A549 (cell line): ENCODE measurements at regions not wholly inside any gene's neighbourhood (a gene's known extent, or its start where the extent isn't known, plus 50 kb on each side); places are given as distances from the start of the nearest gene placed in this dataset.

ENCODE experiments used
- ATAC-seq, 2 experiments: fragments of 200-7000 bp in 1 of 2; fragments of >200 bp in 1 of 2; cut with Nextera tagmentation in 1 of 2; cut with Tn5 transposase in 1 of 2; 3 replicates each; pipeline versions ENCODE4 v1.8.0 to v1.9.1; 2018 to 2020; ENCODE audit warnings: mild to moderate bottlenecking in 1 of 2, moderate library complexity in 1 of 2
- CTCF ChIA-PET: fragments of 300-600 bp; sonication (Branson Sonifier 250); formaldehyde crosslinking; extraction: SDS; loops from one replicate; lab custom pipeline; 2021; ENCODE audit warnings: antibody characterized with exemption, inconsistent platforms; lab: Yijun Ruan, JAX
- POLR2A ChIA-PET: fragments of 350-600 bp; formaldehyde crosslinking; extraction: SDS; loops from one replicate; lab custom pipeline; 2021; ENCODE audit warnings: antibody characterized with exemption, inconsistent platforms; lab: Yijun Ruan, JAX
- DNase-seq, 2 experiments: peaks; one replicate each; pipeline versions ENCODE4 v3.0.0 to v3.0.0-alpha.2; 2011 to 2016; ENCODE audit warnings: low read depth in 1 of 2, low spot score in 1 of 2
- FAIRE-seq: peaks from 2 replicates; lab custom pipeline; 2011; peaks lifted over from hg19 to GRCh38; lab: Jason Lieb, UNC
- H3K27ac ChIP-seq, 2 experiments: fragments of >200 bp; sonication (Bioruptor Twin); formaldehyde crosslinking; 3 replicates each; pipeline ENCODE4 v1.5.1; 2016 to 2017
- H3K4me1 ChIP-seq: fragments of >200 bp; sonication (Bioruptor Twin); formaldehyde crosslinking; 3 replicates; pipeline ENCODE4 v1.6.1; 2016
- H3K4me2 ChIP-seq: fragments of >200 bp; sonication (Bioruptor Twin); formaldehyde crosslinking; 3 replicates; pipeline ENCODE4 v1.6.1; 2016
- H3K4me3 ChIP-seq: fragments of >200 bp; sonication (Bioruptor Twin); formaldehyde crosslinking; 3 replicates; pipeline ENCODE4 v1.5.1; 2016
- H3K9me3 ChIP-seq: fragments of >200 bp; sonication (Bioruptor Twin); formaldehyde crosslinking; 3 replicates; pipeline ENCODE4 v1.6.1; 2016
- CBX2 ChIP-seq: fragments of 200-600 bp; sonication (generic); IDR thresholded peaks from 2 replicates; pipeline ENCODE4 v1.6.1; 2016; ENCODE audit warnings: low read depth, mild to moderate bottlenecking, borderline replicate concordance
- CBX8 ChIP-seq: fragments of 200-600 bp; sonication (generic); IDR thresholded peaks from 2 replicates; pipeline ENCODE4 v1.6.1; 2016
- CHD2 ChIP-seq: fragments of 150-350 bp; IDR thresholded peaks from 2 replicates; pipeline ENCODE4 v1.6.1; 2014; ENCODE audit warnings: low read length; ENCODE audit not compliant: partially characterized antibody
- CHD4 ChIP-seq: fragments of 200-600 bp; sonication (generic); IDR thresholded peaks from 2 replicates; pipeline ENCODE4 v1.6.1; 2016; ENCODE audit warnings: antibody characterized with exemption, mild to moderate bottlenecking, borderline replicate concordance
- EHF ChIP-seq: fragments of 250-450 bp; sonication (Bioruptor Pico); IDR thresholded peaks from 2 replicates; pipeline ENCODE4 v1.5.0; 2020; ENCODE audit warnings: mild to moderate bottlenecking
- EHMT2 ChIP-seq: fragments of 200-600 bp; sonication (generic); IDR thresholded peaks from 2 replicates; pipeline ENCODE4 v1.6.1; 2016; ENCODE audit warnings: antibody characterized with exemption, low read depth, mild to moderate bottlenecking, moderate library complexity
- EP300 ChIP-seq, 2 experiments: fragments of >200 bp; sonication (Bioruptor Twin); formaldehyde crosslinking; IDR thresholded peaks; 2 replicates in 1 of 2; 3 replicates in 1 of 2; pipeline ENCODE4 v1.6.1; 2016 to 2017
- FOSB ChIP-seq: fragments of 250-450 bp; sonication (Bioruptor Pico); IDR thresholded peaks from 2 replicates; pipeline ENCODE4 v1.5.0; 2020; ENCODE audit warnings: mild to moderate bottlenecking, moderate library complexity
- HEYL ChIP-seq: fragments of 250-450 bp; sonication (Bioruptor Pico); IDR thresholded peaks from 2 replicates; pipeline ENCODE4 v1.8.0; 2021; ENCODE audit warnings: mild to moderate bottlenecking, moderate library complexity
- HOXA7 ChIP-seq: fragments of 250-450 bp; sonication (Bioruptor Pico); IDR thresholded peaks from 2 replicates; pipeline ENCODE4 v1.5.0; 2020; ENCODE audit warnings: mild to moderate bottlenecking, moderate library complexity
- HOXB13 ChIP-seq: fragments of 250-450 bp; sonication (Bioruptor Pico); IDR thresholded peaks from 2 replicates; pipeline ENCODE4 v1.5.0; 2020; ENCODE audit warnings: low read depth, mild to moderate bottlenecking, moderate library complexity
- MAZ ChIP-seq: fragments of 150-350 bp; IDR thresholded peaks from 2 replicates; pipeline ENCODE4 v1.6.1; 2014; ENCODE audit warnings: antibody characterized with exemption, low read depth, low read length, borderline replicate concordance
- NPAS2 ChIP-seq: fragments of 250-450 bp; sonication (Bioruptor Pico); IDR thresholded peaks from 2 replicates; pipeline ENCODE4 v1.8.0; 2022; ENCODE audit warnings: mild to moderate bottlenecking, moderate library complexity, borderline replicate concordance
- NR3C1 ChIP-seq: fragments of >200 bp; sonication (Bioruptor Twin); formaldehyde crosslinking; IDR thresholded peaks from 3 replicates; pipeline ENCODE4 v1.6.1; 2017
- PHF8 ChIP-seq: fragments of 200-600 bp; sonication (generic); IDR thresholded peaks from 2 replicates; pipeline ENCODE4 v1.6.1; 2016; ENCODE audit warnings: low read depth, mild to moderate bottlenecking, antibody characterized with exemption, moderate library complexity, borderline replicate concordance
- POLR2A ChIP-seq: IDR thresholded peaks from 2 replicates; pipeline ENCODE4 v1.6.1; 2012; ENCODE audit warnings: mild to moderate bottlenecking, low read length
- SMC3 ChIP-seq: fragments of >200 bp; sonication (Bioruptor Twin); formaldehyde crosslinking; IDR thresholded peaks from 3 replicates; pipeline ENCODE4 v1.6.1; 2018; ENCODE audit warnings: inconsistent platforms
- SREBF2 ChIP-seq: fragments of 450-650 bp; IDR thresholded peaks from 2 replicates; pipeline ENCODE4 v1.6.1; 2014; ENCODE audit warnings: mild to moderate bottlenecking, moderate library complexity
- ZC3H11A ChIP-seq: fragments of 450-650 bp; IDR thresholded peaks from 2 replicates; pipeline ENCODE4 v1.6.1; 2014; ENCODE audit warnings: antibody characterized with exemption, mild to moderate bottlenecking
- WGBS: methylation state at CpG from one replicate; pipeline ENCODE4 v1.1.6; 2017; ENCODE audit errors: missing lambda C conversion rate; 5-methylcytosine and 5-hydroxymethylcytosine counted together
- TF ChIP-seq, protein P1 (sequence below): IDR thresholded peaks from 2 replicates; pipeline ENCODE4 v1.6.1; 2012
- TF ChIP-seq, protein P2 (sequence below): fragments of >200 bp; sonication (Bioruptor Twin); formaldehyde crosslinking; IDR thresholded peaks from 3 replicates; pipeline ENCODE4 v1.5.1; 2016
- TF ChIP-seq, protein P3 (sequence below): IDR thresholded peaks from 2 replicates; pipeline ENCODE4 v1.6.1; 2012; ENCODE audit warnings: low read depth, borderline replicate concordance
- TF ChIP-seq, protein P4 (sequence below): fragments of 150-350 bp; IDR thresholded peaks from 2 replicates; pipeline ENCODE4 v1.6.1; 2014; ENCODE audit warnings: low read depth, mild to moderate bottlenecking, low read length
- TF ChIP-seq, protein P5 (sequence below): fragments of >200 bp; sonication (Bioruptor Twin); formaldehyde crosslinking; IDR thresholded peaks from 2 replicates; pipeline ENCODE4 v1.6.1; 2016

DNA sequence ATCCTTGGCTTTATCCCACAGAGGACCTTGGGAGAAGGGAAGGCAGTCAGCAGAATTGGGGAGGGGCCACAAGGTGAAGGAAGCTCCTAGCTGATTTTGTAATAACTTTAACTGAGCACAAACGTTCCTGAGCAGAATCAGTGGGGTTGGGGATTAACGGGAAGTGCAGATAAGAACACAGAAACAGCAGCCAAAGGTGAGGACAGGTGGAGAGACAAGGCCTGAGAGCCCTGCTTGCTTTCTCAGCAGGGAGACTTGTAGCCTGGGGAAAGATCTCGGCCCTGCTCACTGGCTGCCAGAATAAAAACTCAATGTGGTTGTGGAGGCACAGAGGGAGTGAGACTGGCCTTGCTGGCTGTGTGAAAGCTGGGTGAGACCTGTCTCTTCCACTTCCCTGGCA, 265.2 kb upstream of the FAT3 start:
- no peak overlapping the region for H3K27ac ChIP-seq
- no peak overlapping the region for H3K4me3 ChIP-seq
- WGBS, result 19% methylated on average over 3 of the region's 3 CpGs
- TF ChIP-seq ZC3H11A, result no peak
- TF ChIP-seq CHD2, result no peak
- no peak for TF ChIP-seq SMC3
- no peak for TF ChIP-seq EHMT2
- TF ChIP-seq CHD4, result no peak
- TF ChIP-seq EP300 (IDR thresholded peaks at IDR 0.05), result no peak
- TF ChIP-seq CBX2, result no peak
- TF ChIP-seq, protein P1, sequence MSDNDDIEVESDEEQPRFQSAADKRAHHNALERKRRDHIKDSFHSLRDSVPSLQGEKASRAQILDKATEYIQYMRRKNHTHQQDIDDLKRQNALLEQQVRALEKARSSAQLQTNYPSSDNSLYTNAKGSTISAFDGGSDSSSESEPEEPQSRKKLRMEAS, result no peak
- TF ChIP-seq, protein P2, sequence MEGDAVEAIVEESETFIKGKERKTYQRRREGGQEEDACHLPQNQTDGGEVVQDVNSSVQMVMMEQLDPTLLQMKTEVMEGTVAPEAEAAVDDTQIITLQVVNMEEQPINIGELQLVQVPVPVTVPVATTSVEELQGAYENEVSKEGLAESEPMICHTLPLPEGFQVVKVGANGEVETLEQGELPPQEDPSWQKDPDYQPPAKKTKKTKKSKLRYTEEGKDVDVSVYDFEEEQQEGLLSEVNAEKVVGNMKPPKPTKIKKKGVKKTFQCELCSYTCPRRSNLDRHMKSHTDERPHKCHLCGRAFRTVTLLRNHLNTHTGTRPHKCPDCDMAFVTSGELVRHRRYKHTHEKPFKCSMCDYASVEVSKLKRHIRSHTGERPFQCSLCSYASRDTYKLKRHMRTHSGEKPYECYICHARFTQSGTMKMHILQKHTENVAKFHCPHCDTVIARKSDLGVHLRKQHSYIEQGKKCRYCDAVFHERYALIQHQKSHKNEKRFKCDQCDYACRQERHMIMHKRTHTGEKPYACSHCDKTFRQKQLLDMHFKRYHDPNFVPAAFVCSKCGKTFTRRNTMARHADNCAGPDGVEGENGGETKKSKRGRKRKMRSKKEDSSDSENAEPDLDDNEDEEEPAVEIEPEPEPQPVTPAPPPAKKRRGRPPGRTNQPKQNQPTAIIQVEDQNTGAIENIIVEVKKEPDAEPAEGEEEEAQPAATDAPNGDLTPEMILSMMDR, result no peak
- TF ChIP-seq POLR2A, result no peak
- no peak for TF ChIP-seq PHF8
- TF ChIP-seq MAZ, result no peak
- no peak for TF ChIP-seq HEYL
- TF ChIP-seq, protein P3, sequence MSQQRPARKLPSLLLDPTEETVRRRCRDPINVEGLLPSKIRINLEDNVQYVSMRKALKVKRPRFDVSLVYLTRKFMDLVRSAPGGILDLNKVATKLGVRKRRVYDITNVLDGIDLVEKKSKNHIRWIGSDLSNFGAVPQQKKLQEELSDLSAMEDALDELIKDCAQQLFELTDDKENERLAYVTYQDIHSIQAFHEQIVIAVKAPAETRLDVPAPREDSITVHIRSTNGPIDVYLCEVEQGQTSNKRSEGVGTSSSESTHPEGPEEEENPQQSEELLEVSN, result no peak
- TF ChIP-seq CBX8, result no peak
- no peak for TF ChIP-seq SREBF2
- TF ChIP-seq, protein P4, sequence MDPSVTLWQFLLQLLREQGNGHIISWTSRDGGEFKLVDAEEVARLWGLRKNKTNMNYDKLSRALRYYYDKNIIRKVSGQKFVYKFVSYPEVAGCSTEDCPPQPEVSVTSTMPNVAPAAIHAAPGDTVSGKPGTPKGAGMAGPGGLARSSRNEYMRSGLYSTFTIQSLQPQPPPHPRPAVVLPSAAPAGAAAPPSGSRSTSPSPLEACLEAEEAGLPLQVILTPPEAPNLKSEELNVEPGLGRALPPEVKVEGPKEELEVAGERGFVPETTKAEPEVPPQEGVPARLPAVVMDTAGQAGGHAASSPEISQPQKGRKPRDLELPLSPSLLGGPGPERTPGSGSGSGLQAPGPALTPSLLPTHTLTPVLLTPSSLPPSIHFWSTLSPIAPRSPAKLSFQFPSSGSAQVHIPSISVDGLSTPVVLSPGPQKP, result no peak
- no peak for TF ChIP-seq FOSB
- TF ChIP-seq, protein P5, sequence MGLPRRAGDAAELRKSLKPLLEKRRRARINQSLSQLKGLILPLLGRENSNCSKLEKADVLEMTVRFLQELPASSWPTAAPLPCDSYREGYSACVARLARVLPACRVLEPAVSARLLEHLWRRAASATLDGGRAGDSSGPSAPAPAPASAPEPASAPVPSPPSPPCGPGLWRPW, result no peak
- no peak overlapping the region for H3K4me2 ChIP-seq
- FAIRE-seq (no peak), DNase-seq (no peak), ATAC-seq (no peak)
- CTCF ChIA-PET, result no interaction called here
- POLR2A ChIA-PET, result no interaction called here
- H3K9me3 ChIP-seq, result peaks cover 39% of the 10 kb centered on the region
- no peaks in the 10 kb centered on the region for H3K4me1 ChIP-seq

DNA sequence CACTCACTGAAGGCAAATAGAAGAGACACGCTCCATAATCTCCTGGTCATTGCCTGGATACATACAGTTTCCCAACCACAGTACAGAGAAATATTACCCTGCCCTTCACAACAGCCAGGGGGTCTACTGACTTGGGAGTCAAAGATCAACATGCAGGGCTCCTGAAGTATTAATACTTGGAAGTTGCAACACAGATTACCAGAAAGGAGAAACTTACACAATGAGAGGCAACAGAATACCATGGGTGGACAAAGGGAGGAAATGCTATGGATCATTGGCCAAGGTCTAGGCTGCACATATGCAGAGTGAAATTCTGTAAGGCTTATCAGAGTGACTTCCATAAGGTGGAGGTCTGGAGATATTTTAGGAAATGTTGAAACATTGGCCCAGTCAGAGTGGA, 267.9 kb upstream of the FAT3 start:
- H3K4me1 ChIP-seq, result no peaks in the 10 kb centered on the region
- no peak for DNase-seq
- ATAC-seq, result no peak
- 29% methylated on average over 1 of the region's 1 CpG for WGBS
- no peak overlapping the region for H3K4me3 ChIP-seq
- H3K27ac ChIP-seq, result no peak overlapping the region
- peaks cover 38% of the 10 kb centered on the region for H3K9me3 ChIP-seq
- no peak for FAIRE-seq
- no peak overlapping the region for H3K4me2 ChIP-seq
- no peak for TF ChIP-seq FOSB
- TF ChIP-seq HOXA7 (CRISPR knock-in tag), result no peak
- no peak for TF ChIP-seq EHMT2
- TF ChIP-seq NR3C1, result no peak
- ChIA-PET CTCF (no interaction called here), POLR2A (no interaction called here)

DNA sequence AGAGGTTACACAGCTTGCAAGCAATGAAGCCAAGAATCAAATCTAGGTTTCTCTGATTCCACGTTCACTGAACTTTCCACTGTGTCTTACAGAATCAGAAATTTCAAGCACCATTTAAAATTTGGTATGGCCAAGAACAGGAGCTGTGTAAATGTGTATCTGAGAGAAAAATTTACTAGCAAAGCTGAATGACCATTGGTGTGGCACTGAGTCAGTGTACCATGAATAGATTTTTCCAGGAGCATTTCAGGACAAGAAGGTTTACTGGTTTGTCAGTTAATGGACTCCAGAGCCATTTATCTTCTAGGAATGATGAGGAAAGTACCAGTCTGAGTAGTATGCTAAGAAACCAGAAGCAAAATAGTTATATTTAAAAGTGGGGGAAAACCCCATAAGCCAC, 269.4 kb upstream of the FAT3 start:
- no peak for ATAC-seq
- no peak overlapping the region for H3K4me3 ChIP-seq
- WGBS, result 28% methylated on average over 1 of the region's 1 CpG
- no peak for FAIRE-seq
- TF ChIP-seq EP300 (IDR thresholded peaks at IDR 0.05) (no peak), HOXB13 (no peak), NPAS2 (CRISPR knock-in tag) (no peak), EHF (CRISPR knock-in tag) (no peak)
- TF ChIP-seq, protein P1, result no peak
- TF ChIP-seq, all 56 proteins: peak for 0
- Histone ChIP-seq H3K9me3 (peaks cover 24% of the 10 kb centered on the region), H3K27ac (no peak overlapping the region), H3K4me2 (no peak overlapping the region), H3K4me1 (no peaks in the 10 kb centered on the region)
- DNase-seq, result no peak
- ChIA-PET CTCF (no interaction called here), POLR2A (no interaction called here)
